Prostate gland (tissue), 2 donors: ENCODE measurements at regions not wholly inside any gene's neighbourhood (a gene's known extent, or its start where the extent isn't known, plus 50 kb on each side); places are given as distances from the start of the nearest gene placed in this dataset.
A peak's percentile ranks its signal among the peaks of the same experiment; 100 is the strongest.
"Not testable (repeated sequence)": the region's sequence is repeated elsewhere in the genome, so short reads cannot be mapped to it uniquely, and the experiment has no call there.

Source experiments
- DNase-seq: peaks from one replicate; pipeline ENCODE4 v3.0.0-alpha.2; 2019; ENCODE audit warnings: low spot score
- H3K27ac ChIP-seq, 2 donors: fragments of 200-600 bp; sonication (generic); 2 replicates each; pipeline ENCODE4 v1.5.1; 2017 to 2019
- H3K27me3 ChIP-seq: fragments of 200-600 bp; sonication (generic); replicated peaks from 2 replicates; pipeline ENCODE4 v1.5.1; 2019; ENCODE audit not compliant: insufficient read depth
- H3K36me3 ChIP-seq, 2 donors: fragments of 200-600 bp; sonication (generic); 1 replicate in 1 of 2; 2 replicates in 1 of 2; pipeline versions ENCODE4 v1.5.1 to v1.8.1; 2017 to 2019
- H3K4me1 ChIP-seq: fragments of 200-600 bp; sonication (generic); replicated peaks from 2 replicates; pipeline ENCODE4 v1.5.1; 2019
- H3K4me3 ChIP-seq, 2 donors: fragments of 200-600 bp; sonication (generic); 2 replicates each; pipeline ENCODE4 v1.5.1; 2017 to 2019
- H3K9me3 ChIP-seq: fragments of 200-600 bp; sonication (generic); 2 replicates; pipeline ENCODE4 v1.5.1; 2017
- WGBS: methylation state at CpG from one replicate; pipeline ENCODE4 v1.1.5; 2018; 5-methylcytosine and 5-hydroxymethylcytosine counted together
- intact Hi-C: fragments of 100-400 bp; cut with DNase I; formaldehyde crosslinking; loops from one replicate; pipeline ENCODE4 v1.14.2; 2022

DNA sequence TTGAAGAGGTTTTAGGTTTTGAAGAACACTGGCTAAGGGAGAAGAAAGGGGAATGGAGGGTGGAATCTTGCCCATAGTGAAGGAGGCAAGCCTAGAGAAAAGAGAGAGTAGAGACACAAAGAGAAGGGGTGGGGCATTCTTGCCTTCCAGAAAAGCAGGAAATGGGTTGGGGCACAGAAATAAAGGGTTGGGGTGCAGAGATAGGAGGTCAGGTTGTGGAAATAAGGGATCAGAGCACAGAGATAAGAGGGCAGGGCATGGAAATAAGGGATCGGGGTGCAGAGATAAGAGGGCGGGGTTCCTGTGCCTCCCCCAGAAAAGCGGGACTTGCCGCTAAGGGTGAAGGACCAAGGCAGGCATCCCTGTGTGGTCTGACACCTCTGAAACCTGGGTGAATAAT, 69.9 kb downstream of the ALG1L2 start:
- H3K9me3 ChIP-seq, H3K27me3 ChIP-seq, H3K27ac ChIP-seq, H3K36me3 ChIP-seq, DNase-seq, H3K4me3 ChIP-seq, intact Hi-C loops, H3K4me1 ChIP-seq: not testable (repeated sequence)
- WGBS, result 96% methylated on average over 4 of the region's 4 CpGs

DNA sequence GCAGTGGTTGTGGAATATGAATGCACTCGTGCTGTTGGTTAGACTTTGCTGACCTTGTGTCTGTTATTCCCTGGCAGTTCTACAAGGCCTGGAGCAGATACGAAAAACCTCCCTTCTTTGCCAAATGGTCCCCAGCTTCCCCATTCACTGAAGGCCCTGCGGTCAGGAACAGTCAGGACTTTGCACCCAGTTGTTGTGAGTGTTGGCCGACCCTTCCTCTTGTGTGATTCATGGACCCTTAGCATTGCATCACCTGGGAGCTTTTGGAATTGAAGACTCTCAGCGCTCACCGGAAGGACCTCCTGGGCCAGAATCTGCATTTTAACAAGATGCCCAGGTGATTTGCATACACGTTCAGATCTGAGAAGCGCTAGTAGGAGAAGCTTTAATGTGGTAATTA, 71.6 kb downstream of the ALG1L2 start:
- H3K9me3 ChIP-seq, H3K4me1 ChIP-seq, intact Hi-C loops, H3K27ac ChIP-seq, H3K4me3 ChIP-seq, H3K36me3 ChIP-seq, DNase-seq, H3K27me3 ChIP-seq: not testable (repeated sequence)
- WGBS, result 86% methylated on average over 8 of the region's 8 CpGs

DNA sequence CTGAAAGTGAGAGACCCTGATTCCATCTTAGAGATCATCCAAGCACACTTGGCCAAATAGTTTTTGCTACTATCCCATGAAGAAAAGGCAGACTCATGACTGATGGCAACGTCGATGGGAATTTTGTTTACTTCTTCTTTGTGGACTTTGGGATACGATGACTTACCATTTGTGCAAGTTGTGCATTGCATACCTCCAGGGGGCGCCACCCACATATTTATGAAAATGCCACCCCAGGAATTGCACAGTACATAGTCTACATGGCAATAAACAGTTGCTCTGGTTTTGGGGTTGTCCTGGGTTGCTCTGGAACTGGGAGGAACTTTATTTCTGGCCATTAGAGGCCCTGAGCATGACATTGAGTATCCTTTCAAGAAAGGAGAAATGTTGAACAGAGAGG, 73.8 kb downstream of the ALG1L2 start:
- intact Hi-C loops, H3K4me3 ChIP-seq, H3K9me3 ChIP-seq, H3K27ac ChIP-seq, DNase-seq, H3K4me1 ChIP-seq, H3K36me3 ChIP-seq, H3K27me3 ChIP-seq: not testable (repeated sequence)
- 47% methylated on average over 2 of the region's 4 CpGs for WGBS

DNA sequence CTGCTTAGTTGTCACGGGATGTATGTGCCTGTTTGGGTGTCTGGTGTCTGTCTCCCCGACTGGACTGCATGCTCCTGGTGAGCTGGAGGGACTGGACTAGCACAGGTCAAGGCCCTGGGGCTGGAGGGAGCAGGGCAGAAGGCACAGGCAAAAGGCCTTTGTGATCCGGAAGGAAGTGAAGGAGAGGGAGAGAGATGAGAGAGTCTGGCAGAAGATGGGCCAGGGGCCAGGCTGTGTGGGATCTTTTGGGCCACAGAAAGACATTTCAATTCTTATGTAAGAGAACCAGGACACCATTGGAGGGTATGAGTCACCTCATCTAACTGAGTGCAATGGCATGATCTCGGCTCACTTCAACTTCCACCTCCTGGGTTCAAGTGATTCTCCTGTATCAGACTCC, 85.2 kb downstream of the ALG1L2 start:
- DNase-seq, result not testable (repeated sequence)

DNA sequence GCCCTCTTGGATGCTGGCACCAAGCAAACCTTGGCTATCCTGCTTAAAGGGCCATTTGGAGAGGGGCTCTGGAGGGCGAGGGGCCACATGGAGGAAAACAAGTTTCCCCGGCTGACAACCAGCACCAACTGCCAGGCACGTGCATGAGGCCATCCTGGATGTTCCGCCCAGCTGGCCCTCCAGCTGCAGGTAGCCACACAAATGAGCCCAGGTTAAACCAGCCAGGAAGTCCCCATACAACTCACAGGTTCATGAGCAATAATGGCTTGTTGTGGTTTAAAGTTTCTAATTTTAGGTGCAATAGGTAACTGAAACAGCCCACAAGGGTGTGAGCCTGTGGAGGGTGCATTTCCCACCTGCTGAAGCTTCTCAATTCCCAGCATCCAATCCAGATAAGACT, 93.6 kb downstream of the ALG1L2 start:
- intact Hi-C loops, DNase-seq: not testable (repeated sequence)
- WGBS, result 94% methylated on average over 4 of the region's 4 CpGs

More for the DNA sequence above, 85.2 kb downstream of the ALG1L2 start:
- intact Hi-C loops, H3K27ac ChIP-seq, H3K4me3 ChIP-seq, H3K9me3 ChIP-seq, H3K36me3 ChIP-seq, H3K4me1 ChIP-seq, H3K27me3 ChIP-seq: not testable (repeated sequence)
- 66% methylated on average over 3 of the region's 4 CpGs for WGBS

DNA sequence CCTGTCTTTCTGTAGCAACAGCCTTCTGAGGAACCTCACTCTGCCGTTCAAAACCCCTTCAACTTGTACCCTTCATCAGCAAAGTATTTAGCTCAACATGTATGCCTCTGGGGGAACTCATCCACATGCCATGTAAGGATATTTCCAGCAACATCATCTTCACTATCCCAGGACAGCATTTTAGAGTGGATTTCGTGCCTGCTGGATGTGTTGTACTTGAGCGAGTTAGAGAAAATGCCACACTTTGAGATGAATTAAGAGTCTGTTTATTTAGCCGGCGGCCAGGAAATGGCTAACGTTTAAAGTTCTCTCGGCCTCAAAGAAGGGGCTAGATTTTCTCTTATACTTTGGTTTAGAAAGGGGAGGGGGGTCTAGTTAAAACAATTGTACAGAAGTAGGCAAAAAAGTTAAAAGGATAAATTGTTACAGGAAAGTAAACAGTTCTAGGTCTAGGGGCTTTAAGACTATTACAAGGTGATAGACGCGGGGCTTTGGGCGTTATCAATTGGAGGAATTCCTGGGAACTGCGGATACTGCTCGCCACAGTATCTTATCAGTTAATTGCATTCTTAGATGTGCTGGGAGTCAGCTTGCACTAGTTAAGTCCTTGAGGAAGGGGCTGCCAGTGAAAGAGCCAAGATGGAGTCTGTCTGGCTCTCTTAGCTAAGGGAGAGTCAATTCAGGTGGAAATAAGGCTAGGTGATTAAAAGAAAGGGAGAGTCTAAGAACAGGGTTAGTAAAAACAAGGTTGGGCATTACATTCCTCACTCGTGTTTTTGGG, 95.0 kb downstream of the ALG1L2 start:
- H3K4me1 ChIP-seq, DNase-seq, H3K4me3 ChIP-seq, intact Hi-C loops, H3K9me3 ChIP-seq, H3K36me3 ChIP-seq, H3K27me3 ChIP-seq, H3K27ac ChIP-seq: not testable (repeated sequence)
- WGBS, result 40% methylated on average over 13 of the region's 13 CpGs

More for the DNA sequence above, 93.6 kb downstream of the ALG1L2 start:
- not testable (repeated sequence) for H3K27me3 ChIP-seq, H3K4me1 ChIP-seq, H3K4me3 ChIP-seq, H3K27ac ChIP-seq, H3K36me3 ChIP-seq, H3K9me3 ChIP-seq

DNA sequence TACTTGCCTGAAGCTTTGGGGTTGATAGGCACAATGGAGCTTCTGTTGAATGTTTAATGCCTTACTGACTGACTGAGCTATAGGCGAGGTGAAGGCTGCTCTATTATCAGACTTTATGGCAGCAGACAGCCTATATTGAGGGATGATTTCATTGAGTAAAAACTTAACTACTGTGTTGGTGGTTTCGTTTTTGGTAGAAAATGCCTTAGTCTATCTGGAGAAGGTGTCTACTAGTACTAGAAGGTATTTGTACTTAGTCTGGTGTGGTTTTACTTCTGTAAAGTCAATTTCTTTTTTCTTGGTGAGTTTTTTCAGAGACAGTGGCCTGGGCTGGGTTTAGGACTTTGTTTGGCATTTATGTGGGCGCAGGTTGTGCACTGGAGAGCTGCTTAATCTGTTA, 97.2 kb downstream of the ALG1L2 start:
- 41% methylated on average over 3 of the region's 3 CpGs for WGBS
- H3K27me3 ChIP-seq, H3K4me3 ChIP-seq, H3K4me1 ChIP-seq, H3K27ac ChIP-seq, H3K36me3 ChIP-seq, DNase-seq, H3K9me3 ChIP-seq, intact Hi-C loops: not testable (repeated sequence)

DNA sequence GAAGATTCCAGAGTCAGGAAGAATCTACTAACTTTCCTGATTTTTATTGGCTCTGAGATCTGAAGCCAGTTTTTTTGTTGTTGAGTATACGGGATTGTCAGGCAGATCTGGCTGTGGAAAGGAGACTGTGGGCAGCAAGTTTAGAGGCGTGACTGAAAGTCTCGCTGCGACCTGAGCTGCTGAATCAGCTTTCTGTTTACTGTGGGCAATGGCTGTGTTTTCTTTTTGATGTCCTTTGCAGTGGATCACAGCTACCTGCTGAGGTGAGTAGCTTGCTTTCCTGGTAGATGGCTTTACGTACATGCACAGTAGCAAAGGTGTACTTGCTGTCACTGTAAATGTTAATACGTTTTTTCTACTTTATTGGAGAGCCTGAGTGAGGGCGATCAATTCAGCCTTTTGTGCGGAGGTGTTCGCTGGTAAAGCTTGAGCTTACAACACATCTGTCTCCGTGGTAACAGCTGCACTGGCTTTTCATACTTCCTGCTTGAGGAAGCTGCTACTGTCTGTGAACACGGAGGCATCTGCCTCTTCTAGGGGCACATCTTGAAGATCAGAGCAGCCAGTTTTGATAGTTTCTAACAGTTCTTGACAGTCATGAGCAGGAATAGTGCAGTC, 97.8 kb downstream of the ALG1L2 start:
- H3K4me3 ChIP-seq, H3K27ac ChIP-seq, intact Hi-C loops, H3K27me3 ChIP-seq, H3K4me1 ChIP-seq, H3K36me3 ChIP-seq, H3K9me3 ChIP-seq: not testable (repeated sequence)
- WGBS, result 2% methylated on average over 11 of the region's 11 CpGs
- peak; percentile 10 for DNase-seq

DNA sequence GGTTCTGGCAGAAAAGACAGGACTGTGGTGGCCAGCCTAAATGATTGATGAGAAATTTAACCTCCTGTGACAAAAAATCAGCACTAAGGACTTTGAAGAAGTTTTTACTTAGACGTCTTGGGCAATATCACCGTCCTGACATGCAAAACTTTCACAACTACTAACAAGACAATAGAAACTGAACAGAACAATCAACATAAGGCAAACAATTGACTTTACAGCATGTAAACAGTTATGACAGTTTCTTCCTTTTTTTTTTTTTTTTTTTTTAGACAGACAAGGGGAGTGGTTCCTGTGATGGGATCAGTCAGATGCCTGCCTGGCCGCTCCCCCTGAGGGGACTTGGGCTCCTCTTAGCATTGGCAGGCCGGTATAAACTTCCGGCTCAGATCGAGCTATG, 100.8 kb downstream of the ALG1L2 start:
- intact Hi-C loops, H3K36me3 ChIP-seq, H3K4me1 ChIP-seq, H3K27ac ChIP-seq, H3K4me3 ChIP-seq, H3K27me3 ChIP-seq, H3K9me3 ChIP-seq, DNase-seq: not testable (repeated sequence)
- WGBS, result 59% methylated on average over 6 of the region's 6 CpGs

DNA sequence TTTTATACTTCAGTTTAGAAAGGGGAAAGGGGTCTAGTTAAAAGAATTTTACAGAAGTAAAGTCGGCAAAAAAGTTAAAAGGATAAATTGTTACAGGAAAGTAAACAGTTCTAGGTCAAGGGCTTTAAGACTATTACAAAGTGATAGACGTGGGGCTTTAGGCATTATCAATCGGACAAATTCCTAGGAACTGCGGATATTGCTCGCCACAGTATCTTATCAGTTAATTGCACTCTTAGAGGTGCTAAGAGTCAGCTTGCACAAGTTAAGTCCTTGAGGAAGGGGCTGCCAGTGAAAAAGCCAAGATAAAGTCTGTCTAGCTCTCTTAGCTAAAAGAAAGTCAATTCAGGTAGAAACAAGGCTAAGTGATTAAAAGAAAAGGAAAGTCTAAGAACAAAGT, 102.1 kb downstream of the ALG1L2 start:
- intact Hi-C loops, H3K4me1 ChIP-seq, DNase-seq, H3K27ac ChIP-seq, H3K9me3 ChIP-seq, H3K36me3 ChIP-seq, H3K4me3 ChIP-seq, H3K27me3 ChIP-seq: not testable (repeated sequence)
- 66% methylated on average over 5 of the region's 5 CpGs for WGBS

DNA sequence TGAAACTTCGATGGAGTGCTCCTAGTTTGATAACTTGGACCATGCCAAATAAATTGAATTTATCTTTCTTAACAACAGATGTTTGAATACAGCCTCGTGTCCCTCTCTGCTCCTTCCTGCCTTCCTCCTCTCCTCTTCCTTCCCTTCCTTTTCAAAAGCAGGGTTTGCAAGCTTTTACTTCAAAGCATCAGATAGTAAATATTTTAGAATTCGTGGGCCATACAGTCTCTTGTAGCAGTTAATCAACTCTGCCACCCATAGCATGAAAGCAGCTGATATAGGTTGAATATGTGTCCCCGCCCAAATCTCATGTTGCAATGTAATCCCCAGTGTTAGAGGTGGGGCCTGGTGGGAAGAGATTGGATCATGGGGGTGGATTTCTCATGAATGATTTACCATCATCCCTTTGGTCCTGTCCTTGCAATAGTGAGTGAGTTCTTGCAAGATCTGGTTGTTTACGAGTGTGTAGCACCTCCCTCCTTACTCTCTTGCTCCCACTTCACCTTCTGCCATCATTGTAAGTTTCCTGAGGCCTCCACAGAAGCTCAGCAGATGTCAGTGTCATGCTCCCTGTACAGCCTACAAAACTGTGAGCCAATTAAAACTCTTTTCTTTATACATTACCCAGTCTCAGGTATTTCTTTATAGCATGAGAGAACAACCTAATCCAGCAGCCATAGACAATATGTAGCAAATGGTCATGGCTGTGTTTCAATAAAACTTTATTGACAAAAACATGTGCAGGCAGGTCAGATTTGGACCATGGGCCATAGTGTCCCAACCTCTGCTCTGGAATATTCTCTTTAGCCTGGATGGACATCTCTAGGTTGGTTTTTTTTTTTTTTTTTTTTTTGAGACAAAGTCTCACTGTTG, 102.8 kb downstream of the ALG1L2 start:
- H3K27ac ChIP-seq, intact Hi-C loops, H3K27me3 ChIP-seq, DNase-seq, H3K4me1 ChIP-seq, H3K9me3 ChIP-seq, H3K4me3 ChIP-seq, H3K36me3 ChIP-seq: not testable (repeated sequence)
- 67% methylated on average over 5 of the region's 5 CpGs for WGBS

DNA sequence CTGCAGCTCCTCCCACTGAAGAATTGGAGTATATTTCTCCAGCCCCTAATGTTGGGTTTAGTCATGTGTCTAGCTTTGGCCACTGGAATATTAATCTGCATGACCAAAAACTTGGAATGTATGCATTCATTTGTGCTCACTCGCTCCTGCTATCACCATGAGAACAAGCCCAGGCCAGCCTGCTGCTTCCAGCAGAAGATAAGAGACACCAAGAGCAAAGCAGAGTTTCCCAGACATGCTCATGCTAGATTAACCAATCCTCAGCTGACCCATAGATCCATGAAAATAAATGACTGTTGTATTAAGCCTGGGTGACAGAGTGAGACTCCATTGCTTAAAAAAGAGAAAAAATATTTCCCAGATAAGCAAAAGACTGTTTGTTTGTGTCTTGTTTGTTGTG, 119.6 kb downstream of the ALG1L2 start:
- DNase-seq, H3K27ac ChIP-seq, H3K4me1 ChIP-seq, intact Hi-C loops, H3K36me3 ChIP-seq, H3K4me3 ChIP-seq, H3K27me3 ChIP-seq, H3K9me3 ChIP-seq: not testable (repeated sequence)
- WGBS, result 53% methylated on average over 1 of the region's 1 CpG
